Heart left ventricle (tissue), 16 donors: ENCODE measurements at regions not wholly inside any gene's neighbourhood (a gene's known extent, or its start where the extent isn't known, plus 50 kb on each side); places are given as distances from the start of the nearest gene placed in this dataset.
"Not testable (repeated sequence)": the region's sequence is repeated elsewhere in the genome, so short reads cannot be mapped to it uniquely, and the experiment has no call there.

Experiments
- ATAC-seq, 4 donors: fragments of 200-7000 bp; cut with Tn5 transposase; one replicate each; pipeline ENCODE4 v1.9.1; 2020 to 2022; ENCODE audit warnings: moderate library complexity in 4 of 4, mild to moderate bottlenecking in 3 of 4, moderate number of reproducible peaks in 1 of 4
- DNase-seq, 5 donors: peaks; one replicate each; pipeline ENCODE4 v3.0.0-alpha.2; 2020
- H3K27ac ChIP-seq, 12 donors: fragments of 200-600 bp; sonication (generic) in 4 of 12; one replicate each; pipeline versions ENCODE4 v1.5.0 to v1.8.0; 2016 to 2022; ENCODE audit warnings: mild to moderate bottlenecking in 2 of 12
- H3K27me3 ChIP-seq, 9 donors: fragments of 200-600 bp; sonication (generic) in 2 of 9; one replicate each; pipeline versions ENCODE4 v1.5.1 to v1.8.0; 2016 to 2022; ENCODE audit warnings: mild to moderate bottlenecking in 3 of 9
- H3K36me3 ChIP-seq, 9 donors: fragments of 200-600 bp; sonication (generic) in 2 of 9; one replicate each; pipeline versions ENCODE4 v1.5.0 to v1.8.0; 2018 to 2022; ENCODE audit warnings: mild to moderate bottlenecking in 2 of 9
- H3K4me1 ChIP-seq, 12 donors: fragments of 200-600 bp; sonication (generic) in 4 of 12; one replicate each; pipeline versions ENCODE4 v1.5.0 to v1.8.0; 2016 to 2022; ENCODE audit warnings: mild to moderate bottlenecking in 3 of 12
- H3K4me3 ChIP-seq, 12 donors: fragments of 200-600 bp; sonication (generic) in 4 of 12; one replicate each; pipeline versions ENCODE4 v1.5.0 to v1.8.0; 2017 to 2022; ENCODE audit warnings: mild to moderate bottlenecking in 9 of 12, moderate library complexity in 4 of 12
- H3K9me3 ChIP-seq, 12 donors: fragments of 200-600 bp; sonication (generic) in 4 of 12; one replicate each; pipeline versions ENCODE4 v1.5.0 to v1.8.0; 2016 to 2022; ENCODE audit warnings: mild to moderate bottlenecking in 1 of 12
- CTCF ChIP-seq, 12 donors: fragments of 200-600 bp; sonication (generic) in 4 of 12; IDR thresholded peaks; one replicate each; pipeline versions ENCODE4 v1.5.0 to v1.8.0; 2018 to 2022; ENCODE audit warnings: antibody characterized with exemption in 12 of 12, mild to moderate bottlenecking in 5 of 12
- POLR2A ChIP-seq, 2 donors: fragments of 450-650 bp; IDR thresholded peaks; one replicate each; pipeline ENCODE4 v1.6.1; 2017; ENCODE audit warnings: antibody characterized with exemption in 2 of 2, mild to moderate bottlenecking in 2 of 2, moderate library complexity in 2 of 2
- WGBS, 4 donors: extraction: QIAGEN DNeasy Blood & Tissue Kit in 2 of 4; methylation state at CpG; one replicate each; pipeline versions ENCODE4 v1.1.5 to v1.1.7; 2013 to 2018; 5-methylcytosine and 5-hydroxymethylcytosine counted together
- intact Hi-C, 10 donors: fragments of 100-400 bp; cut with DNase I; formaldehyde crosslinking; loops; one replicate each; pipeline versions ENCODE4 v1.11.1 to v1.14.2; 2022
- donor health status: ischemic (EF 13 %, LVEDD 7.1; RV severe dilation, severe dysfunction).
- donor health status: healthy with polysubstance abuse.
- donor health status: DM: no; HTN: yes; CAD: no.
- donor health status: DM: no; HTN: no; CAD: no.
- donor health status: ischemic (EF 25% LVEDD 6.9; RV normal size, moderate dysfunction).
- donor health status: ischemic (EF 25% LVEDD 5.7; RV mildly dilated, moderate dysfunction).
- donor health status: healthy.
- donor health status: DM: yes; HTN: yes; CAD: no.
- donor health status: ischemic (EF 35%, LVEDD 5.7; RV mildly dilated, moderate dysfunction).
- donor health status: nonischemic (EF 11% LVEDD 7.7; RV severe dilation, severe dysfunction).
- donor health status: DM: yes; HTN: yes; CAD: no.
- donor health status: PGD.
- donor health status: ischemic (EF 29% LVEDD 5.4; RV normal size, mild dysfunction).
- donor health status: nonischemic (EF 23%, LVEDD 6.1; RV moderate dilation, normal function).

GRCh38 chr2:126048719-126049118, 607.2 kb upstream of the GYPC start:
- peaks cover 0 to 27% (median 9%) of the 10 kb centered on the region in 12 donors for H3K9me3 ChIP-seq
- no peak for ATAC-seq
- TF ChIP-seq CTCF (IDR thresholded peaks at IDR 0.05): no peak
- no peak for TF ChIP-seq POLR2A (IDR thresholded peaks at IDR 0.05)
- no peaks in the 10 kb centered on the region for H3K27me3 ChIP-seq
- H3K27ac ChIP-seq: no peak overlapping the region
- intact Hi-C loops: no loop called here
- no peaks in the 10 kb centered on the region for H3K36me3 ChIP-seq
- no peaks in the 10 kb centered on the region for H3K4me1 ChIP-seq
- no peak overlapping the region for H3K4me3 ChIP-seq
- DNase-seq: no peak

GRCh38 chr2:126049461-126049860, 606.5 kb upstream of the GYPC start:
- DNase-seq: no peak
- Histone ChIP-seq H3K36me3 (no peaks in the 10 kb centered on the region), H3K9me3 (peaks cover 0 to 34% (median 14%) of the 10 kb centered on the region in 12 donors), H3K4me3 (no peak overlapping the region), H3K4me1 (no peaks in the 10 kb centered on the region), H3K27me3 (no peaks in the 10 kb centered on the region), H3K27ac (no peak overlapping the region)
- TF ChIP-seq CTCF (IDR thresholded peaks at IDR 0.05) (no peak), POLR2A (IDR thresholded peaks at IDR 0.05) (no peak)
- intact Hi-C loops: no loop called here
- ATAC-seq: no peak
- 83 to 96% (median 89%) methylated on average over 1 of the region's 1 CpG for WGBS, 4 donors

- peaks cover 0 to 46% (median 17%) of the 10 kb centered on the region in 12 donors for H3K9me3 ChIP-seq
- intact Hi-C loops: no loop called here
- no peak for ATAC-seq
- TF ChIP-seq POLR2A (IDR thresholded peaks at IDR 0.05) (no peak), CTCF (IDR thresholded peaks at IDR 0.05) (no peak)
- H3K36me3 ChIP-seq: no peaks in the 10 kb centered on the region
- no peaks in the 10 kb centered on the region for H3K4me1 ChIP-seq
- no peak overlapping the region for H3K27ac ChIP-seq
- H3K4me3 ChIP-seq: no peak overlapping the region
- H3K27me3 ChIP-seq: no peaks in the 10 kb centered on the region
- WGBS, 4 donors: 85 to 93% (median 90%) methylated on average over 7 of the region's 7 CpGs
- no peak for DNase-seq
Observed at GRCh38 chr2:126050991-126051736, 604.8 kb upstream of the GYPC start.

- H3K36me3 ChIP-seq, ATAC-seq, H3K27ac ChIP-seq, intact Hi-C loops, H3K4me1 ChIP-seq, H3K27me3 ChIP-seq, H3K4me3 ChIP-seq, DNase-seq: not testable (repeated sequence)
- peaks cover 0 to 53% (median 17%) of the 10 kb centered on the region in 12 donors for H3K9me3 ChIP-seq
- 82 to 93% (median 87%) methylated on average over 6 of the region's 6 CpGs for WGBS, 4 donors
Observed at GRCh38 chr2:126051737-126052240, 604.2 kb upstream of the GYPC start.

- DNase-seq: no peak
- no peaks in the 10 kb centered on the region for H3K27me3 ChIP-seq
- peaks cover 0 to 60% (median 13%) of the 10 kb centered on the region in 12 donors for H3K9me3 ChIP-seq
- no peak overlapping the region for H3K27ac ChIP-seq
- intact Hi-C loops: no loop called here
- H3K4me1 ChIP-seq: no peaks in the 10 kb centered on the region
- 36 to 49% (median 41%) methylated on average over 2 of the region's 2 CpGs for WGBS, 4 donors
- no peak for ATAC-seq
- TF ChIP-seq CTCF (IDR thresholded peaks at IDR 0.05): no peak
- TF ChIP-seq POLR2A (IDR thresholded peaks at IDR 0.05): no peak
- no peak overlapping the region for H3K4me3 ChIP-seq
- no peaks in the 10 kb centered on the region for H3K36me3 ChIP-seq
Observed at GRCh38 chr2:126059379-126059778, 596.6 kb upstream of the GYPC start.
